OCI-LY3 (cell line): ENCODE measurements at regions not wholly inside any gene's neighbourhood (a gene's known extent, or its start where the extent isn't known, plus 50 kb on each side); places are given as distances from the start of the nearest gene placed in this dataset.

Source experiments
- EZH2phosphoT487 ChIP-seq: fragments of 200-600 bp; shearing (Covaris generic); IDR thresholded peaks from 2 replicates; pipeline ENCODE4 v1.6.1; 2018; ENCODE audit warnings: antibody characterized with exemption, mixed run types, low read depth
- TF ChIP-seq, protein P1 (sequence below): fragments of 200-600, 300-600 bp; sonication (generic); IDR thresholded peaks from 2 replicates; pipeline ENCODE4 v1.5.1; 2014; ENCODE audit warnings: antibody characterized with exemption, low read length, low read depth

GRCh38 chr3:140754936-140755335, 77.1 kb downstream of the TRIM42 start:
- TF ChIP-seq, protein P1, sequence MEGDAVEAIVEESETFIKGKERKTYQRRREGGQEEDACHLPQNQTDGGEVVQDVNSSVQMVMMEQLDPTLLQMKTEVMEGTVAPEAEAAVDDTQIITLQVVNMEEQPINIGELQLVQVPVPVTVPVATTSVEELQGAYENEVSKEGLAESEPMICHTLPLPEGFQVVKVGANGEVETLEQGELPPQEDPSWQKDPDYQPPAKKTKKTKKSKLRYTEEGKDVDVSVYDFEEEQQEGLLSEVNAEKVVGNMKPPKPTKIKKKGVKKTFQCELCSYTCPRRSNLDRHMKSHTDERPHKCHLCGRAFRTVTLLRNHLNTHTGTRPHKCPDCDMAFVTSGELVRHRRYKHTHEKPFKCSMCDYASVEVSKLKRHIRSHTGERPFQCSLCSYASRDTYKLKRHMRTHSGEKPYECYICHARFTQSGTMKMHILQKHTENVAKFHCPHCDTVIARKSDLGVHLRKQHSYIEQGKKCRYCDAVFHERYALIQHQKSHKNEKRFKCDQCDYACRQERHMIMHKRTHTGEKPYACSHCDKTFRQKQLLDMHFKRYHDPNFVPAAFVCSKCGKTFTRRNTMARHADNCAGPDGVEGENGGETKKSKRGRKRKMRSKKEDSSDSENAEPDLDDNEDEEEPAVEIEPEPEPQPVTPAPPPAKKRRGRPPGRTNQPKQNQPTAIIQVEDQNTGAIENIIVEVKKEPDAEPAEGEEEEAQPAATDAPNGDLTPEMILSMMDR, result no peak
- no peak for TF ChIP-seq EZH2phosphoT487
